Endothelial cell (in vitro differentiated cells): ENCODE measurements at regions not wholly inside any gene's neighbourhood (a gene's known extent, or its start where the extent isn't known, plus 50 kb on each side); places are given as distances from the start of the nearest gene placed in this dataset.

Source experiments
- DNase-seq: peaks from one replicate; pipeline ENCODE4 v3.0.0; 2021; ENCODE audit warnings: low spot score
- H3K27ac Mint-ChIP-seq: one replicate; pipeline ENCODE4 v1.8.0; 2021; ENCODE audit warnings: mixed read lengths, inconsistent platforms; ENCODE audit not compliant: unreplicated experiment
- H3K27me3 Mint-ChIP-seq: one replicate; pipeline ENCODE4 v1.8.0; 2021; ENCODE audit warnings: mild to moderate bottlenecking, moderate library complexity, mixed read lengths, inconsistent platforms; ENCODE audit not compliant: unreplicated experiment
- H3K36me3 Mint-ChIP-seq: one replicate; pipeline ENCODE4 v1.8.0; 2021; ENCODE audit warnings: mild to moderate bottlenecking, low read depth, mixed read lengths, inconsistent platforms; ENCODE audit not compliant: unreplicated experiment
- H3K4me1 Mint-ChIP-seq: one replicate; pipeline ENCODE4 v1.8.0; 2021; ENCODE audit warnings: mild to moderate bottlenecking, mixed read lengths, inconsistent platforms; ENCODE audit not compliant: unreplicated experiment
- H3K4me3 Mint-ChIP-seq: one replicate; pipeline ENCODE4 v1.8.0; 2021; ENCODE audit warnings: mild to moderate bottlenecking, mixed read lengths, inconsistent platforms; ENCODE audit not compliant: unreplicated experiment
- H3K9me3 Mint-ChIP-seq: one replicate; pipeline ENCODE4 v1.8.0; 2021; ENCODE audit warnings: mixed read lengths, inconsistent platforms; ENCODE audit not compliant: unreplicated experiment
- CTCF ChIP-seq: fragments of 200-600 bp; sonication (generic); IDR thresholded peaks from one replicate; pipeline ENCODE4 v1.5.0; 2021; ENCODE audit warnings: antibody characterized with exemption; ENCODE audit not compliant: unreplicated experiment

DNA sequence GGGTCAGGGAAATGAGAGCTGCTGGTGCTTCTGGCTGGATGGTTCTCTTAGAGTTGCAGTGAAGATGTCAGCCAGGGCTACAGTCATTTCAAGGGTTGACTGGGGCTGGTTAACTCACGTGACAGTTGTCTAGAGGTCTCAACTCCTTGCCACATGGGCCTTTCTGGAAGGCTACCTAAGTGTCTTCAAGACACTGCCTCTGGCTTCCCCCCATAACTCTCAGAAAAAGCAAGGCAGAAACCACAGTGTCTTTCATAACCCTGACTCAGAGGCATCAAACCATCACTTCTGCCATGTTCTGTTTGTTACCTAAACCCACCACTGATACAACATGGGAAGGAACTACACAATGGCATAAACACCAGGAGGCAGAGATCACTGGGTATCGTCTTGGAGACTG lies 828.9 kb downstream of the EPHA4 start:
- Mint-ChIP-seq H3K27ac (no peak overlapping the region), H3K9me3 (no peaks in the 10 kb centered on the region), H3K4me3 (no peak overlapping the region), H3K4me1 (no peaks in the 10 kb centered on the region), H3K27me3 (no peaks in the 10 kb centered on the region), H3K36me3 (no peaks in the 10 kb centered on the region)
- DNase-seq, result no peak
- TF ChIP-seq CTCF, result no peak

DNA sequence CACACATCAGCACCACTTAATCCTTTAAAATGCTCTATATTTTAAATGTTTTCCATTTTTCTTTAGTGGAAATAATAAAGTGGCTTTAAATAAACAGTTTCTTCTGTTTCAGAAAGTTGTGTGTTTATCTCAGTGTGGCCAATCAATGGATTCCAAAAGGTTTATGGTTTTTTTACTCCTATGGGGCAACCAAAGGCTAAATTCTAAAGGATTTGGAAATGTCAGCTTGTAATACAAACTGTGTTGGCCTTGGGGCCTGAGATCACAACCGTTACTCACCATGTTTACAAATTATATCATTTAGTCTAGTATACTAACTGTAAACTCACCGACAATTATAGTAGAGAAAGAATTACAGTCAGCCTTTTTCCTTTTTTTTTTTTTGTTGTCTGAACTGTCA lies 827.2 kb downstream of the EPHA4 start:
- H3K4me3 Mint-ChIP-seq, result no peak overlapping the region
- no peaks in the 10 kb centered on the region for H3K9me3 Mint-ChIP-seq
- H3K36me3 Mint-ChIP-seq, result no peaks in the 10 kb centered on the region
- no peak overlapping the region for H3K27ac Mint-ChIP-seq
- DNase-seq, result no peak
- H3K4me1 Mint-ChIP-seq, result no peaks in the 10 kb centered on the region
- H3K27me3 Mint-ChIP-seq, result no peaks in the 10 kb centered on the region
- no peak for TF ChIP-seq CTCF

GRCh38 chr2:220745682-220746081 lies 826.4 kb downstream of the EPHA4 start:
- no peaks in the 10 kb centered on the region for H3K4me1 Mint-ChIP-seq
- H3K36me3 Mint-ChIP-seq, result no peaks in the 10 kb centered on the region
- H3K9me3 Mint-ChIP-seq, result no peaks in the 10 kb centered on the region
- no peak overlapping the region for H3K27ac Mint-ChIP-seq
- no peak for TF ChIP-seq CTCF
- peaks cover 2% of the 10 kb centered on the region for H3K27me3 Mint-ChIP-seq
- DNase-seq, result no peak
- no peak overlapping the region for H3K4me3 Mint-ChIP-seq

GRCh38 chr2:220747736-220748135 lies 824.4 kb downstream of the EPHA4 start:
- no peaks in the 10 kb centered on the region for H3K36me3 Mint-ChIP-seq
- DNase-seq, result no peak
- H3K27ac Mint-ChIP-seq, result no peak overlapping the region
- peaks cover 2% of the 10 kb centered on the region for H3K27me3 Mint-ChIP-seq
- TF ChIP-seq CTCF, result no peak
- H3K9me3 Mint-ChIP-seq, result no peaks in the 10 kb centered on the region
- no peaks in the 10 kb centered on the region for H3K4me1 Mint-ChIP-seq
- no peak overlapping the region for H3K4me3 Mint-ChIP-seq

DNA sequence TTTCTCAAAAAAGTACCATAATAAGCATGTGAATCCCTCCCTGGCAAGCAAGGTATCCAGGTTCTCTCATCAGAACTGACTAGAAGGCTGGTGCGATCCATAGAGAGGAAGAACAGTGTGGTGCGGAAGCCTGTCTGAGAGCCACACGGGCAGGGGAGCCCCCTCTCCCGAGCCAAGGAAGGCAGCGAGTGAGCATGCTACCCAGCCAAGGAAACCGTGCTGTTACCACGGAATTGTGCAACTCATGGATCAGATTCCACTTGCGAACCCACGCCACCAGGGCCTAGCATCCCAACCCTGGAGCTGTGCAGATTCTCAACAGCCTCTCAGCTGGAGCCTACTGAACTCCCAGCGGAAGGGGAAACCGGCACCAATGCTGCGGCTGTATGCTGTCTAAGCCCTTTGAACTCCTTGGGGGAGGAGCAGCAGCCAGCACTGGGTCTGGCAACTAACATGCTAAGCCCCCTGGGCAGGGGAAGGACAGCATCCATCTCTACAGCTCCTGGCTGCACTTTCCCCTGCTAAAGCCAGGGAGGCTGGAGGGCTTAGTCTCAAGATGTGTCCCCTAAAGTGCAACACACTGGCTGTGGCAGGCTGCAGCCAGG lies 823.1 kb downstream of the EPHA4 start:
- Mint-ChIP-seq H3K27ac (no peak overlapping the region), H3K27me3 (peaks cover 6% of the 10 kb centered on the region), H3K36me3 (no peaks in the 10 kb centered on the region), H3K9me3 (no peaks in the 10 kb centered on the region), H3K4me3 (no peak overlapping the region), H3K4me1 (no peaks in the 10 kb centered on the region)
- TF ChIP-seq CTCF, result no peak
- DNase-seq, result no peak
